GM18861 (cell line): ENCODE measurements at regions not wholly inside any gene's neighbourhood (a gene's known extent, or its start where the extent isn't known, plus 50 kb on each side); places are given as distances from the start of the nearest gene placed in this dataset.

ENCODE experiments used
- ATAC-seq: cut with Tn5 transposase; IDR thresholded peaks from one replicate; pipeline ENCODE4 v1.9.1; 2021; ENCODE audit not compliant: unreplicated experiment

- ATAC-seq: no peak
Measured at GRCh38 chr20:17093782-17094181, 133.1 kb upstream of the PCSK2 start.

GRCh38 chr20:17097603-17098002 is 129.2 kb upstream of the PCSK2 start:
- no peak for ATAC-seq

- no peak for ATAC-seq
Measured at GRCh38 chr20:17100506-17100905, 126.3 kb upstream of the PCSK2 start.

GRCh38 chr20:17107127-17107526 is 119.7 kb upstream of the PCSK2 start:
- no peak for ATAC-seq

GRCh38 chr20:17108896-17109295 is 117.9 kb upstream of the PCSK2 start:
- ATAC-seq: no peak

- no peak for ATAC-seq
Measured at GRCh38 chr20:17109307-17109706, 117.5 kb upstream of the PCSK2 start.

- ATAC-seq: no peak
Measured at GRCh38 chr20:17128206-17128605, 98.6 kb upstream of the PCSK2 start.

GRCh38 chr20:17129089-17129488 is 97.8 kb upstream of the PCSK2 start:
- ATAC-seq: no peak

- no peak for ATAC-seq
Measured at GRCh38 chr20:17137692-17138091, 89.1 kb upstream of the PCSK2 start.

- ATAC-seq: no peak
Measured at GRCh38 chr20:17138237-17138636, 88.6 kb upstream of the PCSK2 start.

GRCh38 chr20:17140894-17141293 is 85.9 kb upstream of the PCSK2 start:
- no peak for ATAC-seq

GRCh38 chr20:17141568-17141967 is 85.3 kb upstream of the PCSK2 start:
- no peak for ATAC-seq

GRCh38 chr20:17142666-17143065 is 84.2 kb upstream of the PCSK2 start:
- ATAC-seq: no peak

- no peak for ATAC-seq
Measured at GRCh38 chr20:17150858-17151257, 76.0 kb upstream of the PCSK2 start.

GRCh38 chr20:17155401-17155800 is 71.4 kb upstream of the PCSK2 start:
- ATAC-seq: no peak

GRCh38 chr20:17158701-17159100 is 68.1 kb upstream of the PCSK2 start:
- ATAC-seq: no peak

GRCh38 chr20:17161673-17162481 is 65.0 kb upstream of the PCSK2 start:
- no peak for ATAC-seq

- no peak for ATAC-seq
Measured at GRCh38 chr20:17168026-17168612, 58.7 kb upstream of the PCSK2 start.

- ATAC-seq: no peak
Measured at GRCh38 chr20:17169585-17170136, 57.2 kb upstream of the PCSK2 start.

- ATAC-seq: no peak
Measured at GRCh38 chr20:17171746-17172280, 55.0 kb upstream of the PCSK2 start.

GRCh38 chr20:17172836-17173516 is 53.9 kb upstream of the PCSK2 start:
- no peak for ATAC-seq
